H1 (cell line): ENCODE measurements at regions not wholly inside any gene's neighbourhood (a gene's known extent, or its start where the extent isn't known, plus 50 kb on each side); places are given as distances from the start of the nearest gene placed in this dataset.
A peak's percentile ranks its signal among the peaks of the same experiment; 100 is the strongest.

Experiments used
- CEBPB ChIP-seq: IDR thresholded peaks from 2 replicates; pipeline ENCODE4 v1.6.1; 2012; ENCODE audit warnings: low read depth, low read length
- CTCF ChIP-seq, 3 experiments: IDR thresholded peaks; 1 replicate in 2 of 3; 2 replicates in 1 of 3; pipeline versions ENCODE4 v1.5.1 to v1.6.1; 2011; ENCODE audit warnings: low read length in 3 of 3, mild to moderate bottlenecking in 3 of 3, inconsistent platforms in 2 of 3, low read depth in 1 of 3, moderate library complexity in 1 of 3; ENCODE audit not compliant: insufficient read depth in 1 of 3; ENCODE audit errors: control extremely low read depth in 1 of 3
- EZH2 ChIP-seq: fragments of 200-600 bp; sonication (generic); IDR thresholded peaks from 2 replicates; pipeline ENCODE4 v1.7.1; 2012; ENCODE audit warnings: low read depth, mild to moderate bottlenecking, moderate library complexity, low read length, inconsistent platforms; ENCODE audit not compliant: severe bottlenecking
- MAFK ChIP-seq: IDR thresholded peaks from 2 replicates; pipeline ENCODE4 v1.6.1; 2012; ENCODE audit warnings: low read depth, mild to moderate bottlenecking, improper control_type of control experiment, low read length
- POLR2A ChIP-seq, 2 experiments: IDR thresholded peaks; 1 replicate in 1 of 2; 2 replicates in 1 of 2; pipeline ENCODE4 v1.6.1; 2011; ENCODE audit warnings: low read depth in 2 of 2, low read length in 2 of 2, mild to moderate bottlenecking in 2 of 2; ENCODE audit errors: control extremely low read depth in 1 of 2
- RAD21 ChIP-seq, 2 experiments: IDR thresholded peaks in 1 of 2; conservative IDR thresholded peaks in 1 of 2; 2 replicates each; pipeline ENCODE4 v1.6.1; 2011; ENCODE audit warnings: low read depth in 2 of 2, low read length in 2 of 2, improper control_type of control experiment in 1 of 2, inconsistent platforms in 1 of 2, mild to moderate bottlenecking in 1 of 2, moderate library complexity in 1 of 2
- ZNF274 ChIP-seq: IDR thresholded peaks from 2 replicates; pipeline ENCODE4 v1.7.0; 2012; ENCODE audit warnings: low read length, borderline replicate concordance; ENCODE audit errors: extremely low read depth

- TF ChIP-seq POLR2A (IDR thresholded peaks at IDR 0.05; ENCODE audit: control extremely low read depth in 1 of 2, low read depth in 2 of 2, low read length in 2 of 2) = no peak
- TF ChIP-seq CEBPB = no peak
- TF ChIP-seq CTCF (IDR thresholded peaks at IDR 0.05; ENCODE audit: control extremely low read depth in 1 of 3, insufficient read depth in 1 of 3, low read depth in 1 of 3, low read length in 3 of 3) = peak in 2 of 3 experiments; percentile 30 to 52; a peak in 3 of 4 replicates
- TF ChIP-seq ZNF274 = no peak
- no peak for TF ChIP-seq MAFK
- TF ChIP-seq RAD21 (IDR thresholded peaks at IDR 0.05 in 1 of 2, conservative IDR thresholded peaks at IDR 0.05 in 1 of 2; ENCODE audit: low read depth in 2 of 2, low read length in 2 of 2) = peak; percentile 54 to 60
- TF ChIP-seq EZH2 = no peak
Observed at GRCh38 chr14:86675059-86675458, 1145.1 kb downstream of the FLRT2 start.
